GM19452 (cell line): ENCODE measurements at regions not wholly inside any gene's neighbourhood (a gene's known extent, or its start where the extent isn't known, plus 50 kb on each side); places are given as distances from the start of the nearest gene placed in this dataset.
"Not testable (repeated sequence)": the region's sequence is repeated elsewhere in the genome, so short reads cannot be mapped to it uniquely, and the experiment has no call there.

ENCODE experiments used
- ATAC-seq: cut with Tn5 transposase; IDR thresholded peaks from one replicate; pipeline ENCODE4 v1.9.1; 2021; ENCODE audit not compliant: unreplicated experiment

DNA sequence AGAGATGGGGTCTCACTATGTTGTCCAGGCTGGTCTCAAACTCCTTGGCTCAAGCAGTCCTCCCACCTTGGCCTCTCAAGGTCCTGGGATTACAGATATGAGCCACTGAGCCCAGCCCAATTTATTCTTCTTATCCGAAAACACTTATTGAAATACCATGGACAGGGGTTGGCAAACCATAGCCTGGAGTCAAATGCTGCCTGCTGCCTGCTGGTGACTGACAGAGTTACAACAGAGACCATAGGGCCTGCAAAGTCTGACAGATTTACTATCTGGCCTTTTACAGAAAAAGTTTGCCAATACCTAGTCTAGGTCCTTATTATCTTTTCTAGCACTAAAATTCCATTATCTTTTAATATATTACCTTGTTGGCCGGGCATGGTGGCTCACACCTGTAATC, 87.1 kb upstream of the ZNF281 start:
- no peak for ATAC-seq

DNA sequence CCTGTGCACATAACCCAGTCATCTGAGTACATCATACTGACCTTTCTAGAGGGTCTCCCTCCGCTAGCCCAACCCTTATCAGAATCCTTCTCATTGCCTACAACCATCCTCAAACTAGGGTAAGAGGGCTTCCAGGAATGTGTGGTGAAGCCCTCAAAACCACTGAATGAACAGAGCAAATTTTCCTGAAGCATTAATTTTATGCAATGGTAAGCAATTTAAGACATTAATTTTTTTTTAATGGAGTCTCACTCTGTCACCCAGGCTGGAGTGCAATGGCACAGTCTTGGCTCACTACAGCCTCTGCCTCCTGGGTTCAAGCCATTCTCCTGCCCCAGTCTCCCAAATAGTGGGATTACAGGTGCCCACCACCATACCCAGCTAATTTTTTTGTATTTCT, 86.1 kb upstream of the ZNF281 start:
- ATAC-seq: no peak

DNA sequence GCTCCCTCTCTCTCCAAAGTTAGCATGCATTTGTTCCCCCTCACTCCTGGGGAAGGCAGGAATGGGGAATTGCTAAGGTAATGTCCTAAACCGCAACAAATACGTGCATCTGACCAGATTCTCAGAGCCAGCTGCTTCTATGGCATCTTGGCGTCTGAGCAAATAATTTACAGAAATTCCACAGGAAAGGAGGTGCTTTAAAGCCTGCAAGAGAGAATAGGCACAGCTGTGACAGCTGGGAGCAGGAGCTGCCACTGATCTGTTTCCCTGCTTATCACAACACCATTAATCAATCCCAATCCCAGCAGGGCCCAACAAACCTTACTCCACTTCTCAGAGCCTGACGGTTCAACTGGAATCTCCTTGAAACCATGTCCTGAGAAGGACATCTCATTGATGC, 83.5 kb upstream of the ZNF281 start:
- no peak for ATAC-seq

DNA sequence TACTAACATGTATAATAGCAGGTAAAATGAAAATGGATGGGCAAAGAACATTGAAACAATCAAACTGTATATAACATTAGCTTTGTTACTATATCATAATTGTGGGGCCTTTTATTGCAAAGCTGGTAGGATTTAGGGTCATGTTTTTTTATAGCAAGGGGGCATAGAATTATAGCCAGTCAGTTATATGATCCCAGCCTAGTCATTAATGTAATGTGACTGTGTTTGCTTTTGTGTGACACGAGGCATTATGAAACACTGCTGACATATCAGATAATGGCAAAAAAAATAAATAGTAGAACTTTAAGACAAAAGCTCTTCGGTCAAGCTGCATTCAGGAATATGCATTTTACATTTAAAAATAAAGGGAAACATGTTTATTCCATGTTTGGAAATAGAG, 81.3 kb upstream of the ZNF281 start:
- ATAC-seq: no peak

DNA sequence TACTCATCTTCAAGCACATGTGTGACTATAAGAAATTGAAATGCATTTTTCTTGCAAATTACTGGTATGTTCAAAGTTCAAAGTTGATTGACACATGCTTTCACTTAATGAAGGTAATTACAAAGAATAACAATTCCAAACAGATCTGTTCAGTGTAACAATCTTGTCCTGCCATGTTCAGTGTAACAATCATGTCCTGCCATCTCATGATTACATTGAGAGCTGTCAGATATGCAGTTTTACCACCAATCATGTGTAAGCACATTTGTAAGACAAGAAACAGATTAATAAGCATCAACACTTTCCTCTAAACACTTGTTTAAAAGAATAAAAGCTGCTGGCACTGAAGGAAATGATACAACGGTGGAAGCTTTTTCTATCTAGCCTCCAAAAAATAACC, 80.3 kb upstream of the ZNF281 start:
- ATAC-seq: no peak

DNA sequence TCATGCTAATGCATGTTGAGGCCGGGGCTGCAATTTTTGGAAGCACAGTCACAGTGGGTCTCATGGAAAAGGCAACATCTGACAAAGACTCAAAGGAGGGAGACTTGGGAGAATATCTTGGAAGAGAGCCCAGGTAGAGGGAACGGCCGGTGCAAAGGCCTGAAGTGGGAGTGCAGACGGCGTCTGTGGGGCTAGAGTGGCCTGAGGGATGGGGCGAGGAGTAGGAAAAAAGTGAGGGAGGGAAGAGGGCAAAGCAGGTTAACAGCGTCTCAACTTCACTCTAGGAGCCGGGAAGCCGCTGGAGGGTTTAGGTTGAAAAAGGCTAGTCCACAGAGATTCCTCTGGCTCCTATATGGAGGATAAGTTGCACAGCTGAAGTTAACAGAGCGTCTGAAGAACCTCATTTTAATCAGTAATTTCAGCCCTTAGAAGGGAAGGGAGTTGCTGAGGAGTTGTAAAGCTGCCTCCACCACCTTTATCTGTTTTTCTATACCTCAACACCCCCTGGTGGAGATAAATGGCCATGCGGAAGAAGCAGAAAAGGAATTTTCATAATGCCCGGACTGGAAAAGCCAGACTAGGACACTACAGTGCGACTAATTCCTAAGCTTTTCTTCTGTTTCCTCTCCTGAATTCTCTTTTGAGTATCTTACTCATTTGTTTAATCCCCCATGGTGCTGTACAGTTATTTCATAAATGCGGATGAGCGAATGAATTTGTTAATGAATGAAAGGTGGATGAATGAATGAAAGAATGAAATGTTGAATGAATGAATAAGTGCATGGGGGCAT, 78.7 kb upstream of the ZNF281 start:
- peak; percentile 69 for ATAC-seq

DNA sequence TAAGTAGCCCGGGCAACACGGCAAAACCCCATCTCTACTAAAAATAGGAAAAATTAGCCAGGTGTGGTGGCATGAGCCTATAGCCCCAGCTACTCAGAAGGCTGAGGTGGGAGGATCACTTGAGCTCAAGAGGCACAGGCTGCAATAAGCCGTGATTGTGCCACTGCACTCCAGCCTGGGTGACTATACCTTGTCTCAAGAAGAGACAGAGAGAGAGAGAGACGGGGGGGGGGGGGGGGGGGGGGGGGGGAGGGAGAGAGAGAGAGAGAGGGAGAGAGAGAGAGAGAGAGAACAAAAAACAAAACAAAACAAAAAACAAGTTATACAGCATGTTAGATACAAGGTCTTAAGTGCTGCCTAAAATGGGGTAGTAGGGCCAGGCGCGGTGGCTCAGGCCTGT, 77.8 kb upstream of the ZNF281 start:
- ATAC-seq: no peak

DNA sequence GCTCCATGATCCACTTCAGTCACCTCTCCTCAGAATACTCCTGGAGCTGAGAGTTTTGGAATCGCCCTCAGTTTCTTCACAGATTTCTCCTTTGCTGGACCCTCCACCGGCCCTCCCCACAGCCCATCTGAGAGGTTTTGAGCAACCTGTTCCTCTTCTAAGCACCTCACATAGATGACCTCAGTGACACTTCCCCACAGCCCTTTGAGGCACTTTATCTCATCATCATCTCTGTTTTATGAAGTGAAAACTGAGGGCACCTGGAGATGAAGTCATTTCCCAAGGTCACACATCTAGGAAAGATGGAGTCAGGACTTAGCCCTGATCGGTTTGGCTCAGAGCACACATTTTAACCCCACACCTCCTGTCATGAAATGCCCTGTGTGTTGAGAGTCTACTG, 76.8 kb upstream of the ZNF281 start:
- ATAC-seq: no peak

DNA sequence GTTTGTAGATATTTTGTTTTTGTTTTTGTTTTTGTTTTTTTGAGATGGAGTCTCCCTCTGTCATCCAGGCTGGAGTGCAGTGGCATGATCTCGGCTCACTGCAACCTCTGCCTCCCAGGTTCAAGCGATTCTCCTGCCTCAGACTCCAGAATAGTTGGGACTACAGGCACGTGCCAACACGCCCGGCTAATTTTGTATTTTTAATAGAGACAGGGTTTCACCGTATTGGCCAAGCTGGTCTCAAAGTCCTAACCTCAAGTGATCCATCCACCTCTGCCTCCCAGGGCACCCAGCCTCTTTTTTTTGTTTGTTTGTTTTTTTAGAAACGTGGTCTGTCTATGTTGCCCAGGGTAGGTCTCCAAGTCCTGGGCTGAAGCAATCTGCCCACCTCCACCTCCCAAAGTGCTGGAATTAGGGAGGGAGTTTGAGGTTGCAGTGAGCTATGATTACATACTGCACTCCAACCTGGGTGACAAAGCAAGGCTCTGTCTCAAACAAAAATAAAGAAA, 74.7 kb upstream of the ZNF281 start:
- not testable (repeated sequence) for ATAC-seq

DNA sequence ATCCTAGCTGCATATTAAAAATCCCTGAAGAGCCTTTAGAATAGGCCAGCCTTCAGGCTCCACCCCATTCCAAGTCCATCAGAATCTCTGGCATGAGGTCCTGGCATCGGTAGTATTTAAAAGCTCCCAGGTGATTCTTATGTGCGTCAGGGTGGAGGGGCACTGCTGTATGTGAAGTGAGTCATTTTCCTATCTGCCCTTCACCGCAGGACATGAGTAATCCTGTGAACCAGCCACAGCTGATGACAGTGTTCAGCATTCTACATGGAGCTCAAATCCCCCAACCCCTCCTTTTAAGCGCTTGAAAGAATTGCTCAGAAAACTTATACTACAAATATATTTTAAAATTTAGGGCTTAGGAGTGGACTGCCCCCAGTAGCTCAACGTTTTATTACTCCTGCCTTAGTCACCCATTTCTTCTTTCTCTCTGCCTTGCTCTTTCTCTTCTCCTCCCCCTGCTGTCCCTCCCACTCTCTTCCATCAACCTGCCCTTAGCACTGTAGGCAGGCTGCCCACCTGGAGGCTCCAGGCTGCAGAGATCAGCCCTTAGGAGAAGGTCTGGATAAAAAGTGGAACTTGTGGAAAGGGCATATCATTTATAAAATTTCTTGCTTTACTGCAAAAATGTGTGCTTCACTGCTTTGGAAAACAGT, 73.8 kb upstream of the ZNF281 start:
- peak; percentile 99 for ATAC-seq

DNA sequence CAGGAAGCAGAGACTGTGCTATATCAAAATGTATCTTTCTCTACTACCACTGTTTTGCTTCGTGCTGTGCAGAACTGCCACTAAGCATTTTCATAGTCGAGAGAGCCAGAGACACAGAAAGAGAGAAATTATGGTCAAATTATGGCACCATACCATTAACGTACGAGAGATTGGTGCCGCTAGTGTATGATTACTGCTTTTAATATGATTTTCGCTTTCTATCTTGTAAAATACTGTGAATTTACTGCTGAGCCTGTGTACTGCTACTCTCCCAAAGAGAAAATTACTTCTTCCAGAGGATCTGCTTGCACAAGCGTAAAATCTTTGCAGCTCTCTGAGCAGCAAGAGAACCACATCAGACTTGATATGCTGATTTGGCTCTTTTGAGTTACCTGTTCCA, 71.1 kb upstream of the ZNF281 start:
- no peak for ATAC-seq

DNA sequence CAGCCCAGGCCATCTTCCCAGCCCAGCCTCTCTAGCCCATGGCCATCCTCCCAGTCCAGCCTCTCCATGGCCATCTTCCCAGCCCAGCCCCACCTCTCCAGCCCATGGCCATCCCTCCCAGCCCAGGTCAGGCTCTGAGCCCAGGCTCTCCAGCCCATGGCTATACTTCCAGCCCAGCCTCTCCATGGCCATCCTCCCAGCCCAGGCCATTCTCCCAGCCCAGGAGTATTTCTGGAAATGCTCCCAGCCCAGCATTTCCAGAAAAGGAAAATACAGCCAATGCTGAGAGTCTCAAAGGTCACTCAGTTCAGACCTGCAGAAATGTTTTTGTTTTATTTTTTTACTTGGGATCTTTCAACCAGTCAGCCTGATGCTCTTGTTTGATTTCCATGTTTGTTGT, 70.0 kb upstream of the ZNF281 start:
- no peak for ATAC-seq

DNA sequence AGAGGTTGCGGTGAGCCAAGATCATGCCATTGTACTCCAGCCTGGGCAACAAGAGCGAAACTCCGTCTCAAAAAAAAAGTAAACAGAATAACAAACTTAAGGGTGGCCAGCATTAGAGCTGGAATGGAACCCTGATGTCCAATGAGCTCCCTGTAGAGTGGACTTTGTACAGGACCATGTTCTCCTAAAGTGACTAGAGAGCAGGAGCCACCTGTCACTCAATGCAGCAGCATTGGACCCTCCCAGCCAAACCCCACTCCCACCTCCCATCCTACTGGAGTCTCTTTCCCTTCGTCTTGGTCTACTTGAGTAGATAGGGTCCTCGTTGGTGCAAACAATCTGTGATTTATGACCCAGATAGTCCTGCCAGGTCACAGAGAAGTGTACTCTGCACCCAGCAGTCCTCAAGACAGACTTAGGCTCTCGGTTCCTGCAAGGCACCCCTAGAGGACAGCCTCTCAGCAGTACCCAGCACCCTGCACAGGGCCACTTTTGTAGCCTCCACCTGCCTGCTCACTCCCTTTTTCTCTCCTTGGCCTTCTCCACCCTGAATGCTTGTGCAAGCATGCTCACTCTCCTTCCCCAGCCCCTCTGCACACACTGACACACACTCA, 69.2 kb upstream of the ZNF281 start:
- ATAC-seq: no peak

DNA sequence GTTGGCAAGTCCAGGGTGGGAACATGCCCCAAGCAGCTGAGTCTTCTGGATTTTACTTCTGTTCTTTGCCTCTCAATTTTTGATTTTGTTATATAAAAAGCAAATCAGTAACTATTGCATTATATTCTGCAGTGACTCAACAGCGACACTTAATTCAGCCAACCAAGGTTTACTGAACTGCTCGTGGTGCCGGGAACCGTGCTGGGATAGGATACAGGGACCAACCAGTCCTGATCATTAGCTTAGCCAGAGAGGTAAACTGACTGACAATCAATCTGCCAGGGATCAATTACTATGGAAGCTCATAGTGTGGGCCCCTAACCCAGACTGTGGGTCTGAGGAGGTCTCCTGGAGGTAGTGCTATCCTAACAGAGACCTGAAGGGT, 68.4 kb upstream of the ZNF281 start:
- ATAC-seq: no peak

DNA sequence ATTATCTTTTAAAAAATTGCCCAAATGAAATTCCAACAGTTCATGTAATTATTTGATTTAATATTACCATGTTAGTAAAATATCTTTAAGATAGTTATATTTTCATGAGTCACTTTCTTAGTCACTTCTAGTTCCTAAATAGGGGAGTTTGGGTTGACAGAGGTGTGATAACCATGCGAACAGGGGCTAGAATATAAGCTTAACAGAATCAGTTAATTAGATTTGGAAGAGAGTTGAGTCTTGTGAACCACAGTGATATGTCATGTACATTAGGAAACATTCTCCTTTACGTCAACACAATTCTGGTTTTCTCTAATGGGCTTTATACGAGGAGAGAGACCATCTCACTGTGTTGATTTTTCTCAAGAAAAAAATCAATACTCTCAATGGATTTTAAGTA, 64.8 kb upstream of the ZNF281 start:
- ATAC-seq: no peak

DNA sequence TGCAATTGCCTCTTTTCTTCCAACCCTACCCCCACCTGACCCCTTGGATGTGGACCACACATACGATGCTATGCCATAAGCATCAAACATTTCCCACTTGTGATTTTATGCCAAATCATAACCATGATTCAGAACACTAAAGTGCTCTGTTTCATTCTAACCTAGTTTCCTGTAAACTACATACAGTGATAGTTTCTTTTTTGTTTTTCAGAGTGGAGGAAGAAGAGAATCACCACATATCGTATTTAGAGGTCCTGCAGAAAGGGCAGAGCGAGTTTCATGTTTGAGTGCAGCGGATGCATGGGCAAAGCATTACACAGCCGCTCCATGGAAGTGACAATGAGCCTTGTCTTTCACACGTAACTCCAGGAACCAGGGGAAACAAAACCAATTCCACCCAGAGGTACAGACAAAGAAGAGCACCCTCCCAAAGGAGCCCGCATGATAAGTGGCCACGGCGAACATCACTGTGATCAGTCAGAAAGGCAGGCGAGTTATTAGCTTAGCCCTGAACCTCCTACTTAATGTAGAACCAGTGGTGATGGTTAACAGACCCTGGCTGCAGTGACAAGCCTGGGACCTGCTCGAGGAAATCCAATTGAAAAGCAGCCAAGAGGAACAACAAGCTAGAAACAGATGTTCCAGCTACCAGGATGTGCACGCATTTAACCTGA, 64.0 kb upstream of the ZNF281 start:
- ATAC-seq: peak; percentile 79

DNA sequence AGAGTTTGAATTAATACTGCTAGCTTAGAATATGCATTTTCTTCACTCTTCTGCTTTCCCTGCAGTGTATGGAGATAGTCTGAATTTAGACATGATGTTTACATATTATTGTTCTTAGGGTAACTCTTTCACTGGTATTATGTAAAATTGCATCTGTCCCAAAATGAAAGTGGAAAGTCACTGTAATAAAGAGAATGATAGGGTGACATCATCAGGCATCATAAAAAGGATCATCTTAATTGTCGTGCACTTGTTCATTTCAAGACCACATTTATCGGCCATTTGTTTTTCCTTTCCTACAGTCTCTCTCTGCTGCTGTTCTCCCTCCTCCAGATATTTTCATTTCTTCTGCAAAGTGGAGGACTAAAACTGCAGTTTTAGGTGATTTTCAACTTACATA, 61.9 kb upstream of the ZNF281 start:
- ATAC-seq: no peak

DNA sequence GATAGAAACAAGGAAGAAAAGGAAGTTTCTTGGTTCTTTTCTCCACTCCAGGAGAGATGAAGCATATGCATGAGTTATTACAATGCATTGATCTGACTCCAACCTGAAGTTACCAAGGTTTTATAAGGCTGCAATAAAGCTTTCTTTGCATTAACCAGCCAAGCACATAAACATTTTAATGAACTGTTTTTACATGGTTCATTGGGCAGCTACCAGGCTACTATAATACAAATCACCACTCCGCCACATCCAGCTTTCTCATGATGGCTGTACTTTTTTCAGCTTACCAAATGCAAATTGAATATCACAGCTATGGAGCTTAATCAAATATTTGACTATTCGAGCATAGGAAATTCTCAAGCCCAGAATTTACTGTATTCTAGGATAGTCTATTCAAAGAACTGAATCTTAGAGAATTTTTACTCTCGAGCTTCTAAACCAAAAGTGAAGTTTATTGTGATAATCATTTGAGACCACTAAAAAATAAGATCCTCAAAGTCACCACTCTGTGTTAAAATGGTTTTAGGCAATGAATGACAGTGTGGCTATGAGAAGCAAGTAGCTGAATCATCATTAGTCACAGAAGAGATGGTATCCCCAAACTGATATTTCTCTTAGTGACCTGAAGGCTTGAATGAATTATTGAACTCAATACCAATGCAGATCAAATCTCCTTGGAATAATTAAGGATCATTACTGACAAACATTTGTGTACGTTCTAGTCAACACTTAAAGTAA, 58.6 kb upstream of the ZNF281 start:
- no peak for ATAC-seq

DNA sequence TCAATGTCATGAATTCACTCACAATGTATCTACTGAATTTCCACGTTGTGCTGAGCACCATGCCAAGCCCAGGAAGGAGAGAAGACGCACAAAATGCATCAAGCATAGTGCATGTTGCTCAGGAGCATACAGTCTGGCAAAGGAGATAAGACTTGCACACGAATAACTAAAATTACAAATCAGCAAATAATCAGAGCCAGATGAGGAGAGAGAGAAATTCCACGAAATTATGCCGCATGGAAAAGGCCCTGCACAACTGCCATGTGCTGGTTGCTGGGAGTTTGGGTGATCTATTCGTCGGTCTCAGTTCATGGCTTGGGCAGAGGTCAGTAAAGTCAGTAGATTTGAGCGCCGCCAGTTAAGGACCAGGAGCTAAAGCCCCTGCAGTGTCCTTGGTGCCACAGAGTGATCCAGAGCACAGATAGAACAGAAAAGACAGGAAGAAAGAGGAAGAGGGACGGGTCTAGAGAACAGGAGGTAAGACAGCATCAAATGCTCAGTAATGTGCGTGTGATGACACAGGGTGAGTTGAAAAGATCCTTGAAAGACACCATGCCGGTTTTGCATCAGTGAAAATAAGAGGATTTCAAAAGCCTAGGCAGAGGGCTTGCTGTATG, 55.1 kb upstream of the ZNF281 start:
- ATAC-seq: no peak
